MCF 10A (cell line): ENCODE measurements at regions not wholly inside any gene's neighbourhood (a gene's known extent, or its start where the extent isn't known, plus 50 kb on each side); places are given as distances from the start of the nearest gene placed in this dataset.
A peak's percentile ranks its signal among the peaks of the same experiment; 100 is the strongest.

Experiments used
- BruUV-seq: library from RNA; stranded (reverse); fragments of 400-500 nt; replicated peaks from 2 replicates; lab custom pipeline; 2021; lab: Mats Ljungman, UMichigan
- CTCF ChIA-PET: fragments of 300-600 bp; sonication (Branson Sonifier 250); formaldehyde crosslinking; extraction: SDS; loops from one replicate; lab custom pipeline; 2021; ENCODE audit warnings: antibody characterized with exemption, inconsistent platforms; lab: Yijun Ruan, JAX
- POLR2A ChIA-PET: fragments of 300-600, 350-650 bp; sonication (Branson Sonifier 250); formaldehyde crosslinking; extraction: SDS; loops from one replicate; lab custom pipeline; 2020; ENCODE audit warnings: antibody characterized with exemption, inconsistent platforms; lab: Yijun Ruan, JAX
- DNase-seq: peaks from one replicate; pipeline ENCODE4 v3.0.0-alpha.2; 2018; ENCODE audit not compliant: unreplicated experiment
- H3K27ac Mint-ChIP-seq: one replicate; pipeline ENCODE4 v1.8.0; 2022; ENCODE audit warnings: mild to moderate bottlenecking, low read depth, mixed read lengths; ENCODE audit not compliant: unreplicated experiment
- H3K27me3 Mint-ChIP-seq: one replicate; pipeline ENCODE4 v1.8.0; 2022; ENCODE audit warnings: mixed read lengths; ENCODE audit not compliant: insufficient read depth, unreplicated experiment
- H3K36me3 Mint-ChIP-seq: one replicate; pipeline ENCODE4 v1.8.0; 2022; ENCODE audit warnings: mild to moderate bottlenecking, moderate library complexity, mixed read lengths; ENCODE audit not compliant: insufficient read depth, unreplicated experiment
- H3K4me1 Mint-ChIP-seq: one replicate; pipeline ENCODE4 v1.8.0; 2022; ENCODE audit warnings: mixed read lengths; ENCODE audit not compliant: insufficient read depth, unreplicated experiment
- H3K4me3 Mint-ChIP-seq: one replicate; pipeline ENCODE4 v1.8.0; 2022; ENCODE audit warnings: mild to moderate bottlenecking, moderate library complexity, mixed read lengths; ENCODE audit not compliant: unreplicated experiment
- H3K9me3 Mint-ChIP-seq: one replicate; pipeline ENCODE4 v1.8.0; 2022; ENCODE audit warnings: mixed read lengths; ENCODE audit not compliant: unreplicated experiment
- CTCF ChIP-seq: fragments of 200-600 bp; IDR thresholded peaks from one replicate; pipeline ENCODE4 v1.8.0; 2022; ENCODE audit warnings: antibody characterized with exemption, mild to moderate bottlenecking; ENCODE audit not compliant: unreplicated experiment
- intact Hi-C: fragments of 100-400 bp; cut with micrococcal nuclease; formaldehyde crosslinking; loops from 2 replicates; pipeline ENCODE4 v1.14.1; 2022

- Mint-ChIP-seq H3K4me1 (no peaks in the 10 kb centered on the region), H3K27ac (no peak overlapping the region), H3K36me3 (no peaks in the 10 kb centered on the region), H3K9me3 (peaks cover 8% of the 10 kb centered on the region), H3K27me3 (no peaks in the 10 kb centered on the region), H3K4me3 (no peak overlapping the region)
- no peak for TF ChIP-seq CTCF
- no TSS peak for BruUV-seq
- no peak for DNase-seq
- intact Hi-C loops = no loop called here
- CTCF ChIA-PET = interaction anchor here (0.7 to 1.5 kb wide), 2 partner anchors 22 to 178 kb away, joined by 3 to 6 read pairs; no protein-coding TSS in a partner anchor
- POLR2A ChIA-PET = no interaction called here
Measured at GRCh38 chr10:90571481-90572258, 286.2 kb downstream of the HTR7 start.

GRCh38 chr10:90575125-90575524, 282.7 kb downstream of the HTR7 start:
- Mint-ChIP-seq H3K4me3 (no peak overlapping the region), H3K27me3 (no peaks in the 10 kb centered on the region), H3K4me1 (peaks cover 8% of the 10 kb centered on the region), H3K27ac (no peak overlapping the region), H3K9me3 (peaks cover 8% of the 10 kb centered on the region), H3K36me3 (no peaks in the 10 kb centered on the region)
- ChIA-PET CTCF (interaction anchor here (0.6 to 1.1 kb wide), 2 partner anchors 9 to 68 kb away, joined by 3 read pairs; no protein-coding TSS in a partner anchor), POLR2A (interaction anchor here (0.7 to 0.8 kb wide), 2 partner anchors 9 to 43 kb away, joined by 3 to 4 read pairs; no protein-coding TSS in a partner anchor)
- no peak for DNase-seq
- no TSS peak for BruUV-seq
- TF ChIP-seq CTCF = no peak
- intact Hi-C loops = no loop called here

GRCh38 chr10:90577569-90577968, 280.3 kb downstream of the HTR7 start:
- intact Hi-C loops = no loop called here
- ChIA-PET POLR2A (no interaction called here), CTCF (no interaction called here)
- no TSS peak for BruUV-seq
- peaks cover 5% of the 10 kb centered on the region for H3K9me3 Mint-ChIP-seq
- DNase-seq = no peak
- no peaks in the 10 kb centered on the region for H3K27me3 Mint-ChIP-seq
- no peak for TF ChIP-seq CTCF
- H3K36me3 Mint-ChIP-seq = no peaks in the 10 kb centered on the region
- H3K4me3 Mint-ChIP-seq = no peak overlapping the region
- no peak overlapping the region for H3K27ac Mint-ChIP-seq
- H3K4me1 Mint-ChIP-seq = peaks cover 9% of the 10 kb centered on the region

- CTCF ChIA-PET = interaction anchor here (1.0 kb wide), 1 partner anchor 13 kb away, joined by 4 read pairs; no protein-coding TSS in a partner anchor
- POLR2A ChIA-PET = interaction anchor here (1.2 kb wide), 1 partner anchor 11 kb away, joined by 3 read pairs; no protein-coding TSS in a partner anchor
Measured at GRCh38 chr10:90579602-90580242, 278.1 kb downstream of the HTR7 start.

More at GRCh38 chr10:90579602-90580242, 278.1 kb downstream of the HTR7 start:
- Mint-ChIP-seq H3K27ac (peak overlapping the region; percentile 14), H3K4me1 (peaks cover 9% of the 10 kb centered on the region), H3K27me3 (no peaks in the 10 kb centered on the region), H3K36me3 (no peaks in the 10 kb centered on the region), H3K4me3 (no peak overlapping the region), H3K9me3 (no peaks in the 10 kb centered on the region)
- DNase-seq = peak; percentile 63
- no peak for TF ChIP-seq CTCF
- BruUV-seq = no TSS peak
- intact Hi-C loops = no loop called here
